ENCODE measurements at regions not wholly inside any gene's neighbourhood (a gene's known extent, or its start where the extent isn't known, plus 50 kb on each side); places are given as distances from the start of the nearest gene placed in this dataset.

GRCh38 chr7:81180573-81180972 is 261.7 kb upstream of the SEMA3C start:
- no peak for TF ChIP-seq CTCF (IDR thresholded peaks at IDR 0.05; ENCODE audit: low read depth, low read length, missing control alignments)
- no peak for DNase-seq (ENCODE audit: extremely low read depth, low read depth)
- H3K4me3 ChIP-seq (replicated peaks; ENCODE audit: low read depth, low read length), result no peak overlapping the region

- no peak overlapping the region for H3K4me3 ChIP-seq (replicated peaks; ENCODE audit: low read depth, low read length)
- DNase-seq (ENCODE audit: extremely low read depth, low read depth), result no peak
- no peak for TF ChIP-seq CTCF (IDR thresholded peaks at IDR 0.05; ENCODE audit: low read depth, low read length, missing control alignments)
These were observed 256.6 kb upstream of the SEMA3C start for GRCh38 chr7:81175275-81175940.

- no peak for DNase-seq (ENCODE audit: extremely low read depth, low read depth)
- no peak for TF ChIP-seq CTCF (IDR thresholded peaks at IDR 0.05; ENCODE audit: low read depth, low read length, missing control alignments)
- H3K4me3 ChIP-seq (replicated peaks; ENCODE audit: low read depth, low read length), result no peak overlapping the region
These were observed 255.0 kb upstream of the SEMA3C start for GRCh38 chr7:81173766-81174281.

GRCh38 chr7:81170291-81170690 is 251.4 kb upstream of the SEMA3C start:
- no peak for DNase-seq (ENCODE audit: extremely low read depth, low read depth)
- H3K4me3 ChIP-seq (replicated peaks; ENCODE audit: low read depth, low read length), result no peak overlapping the region
- TF ChIP-seq CTCF (IDR thresholded peaks at IDR 0.05; ENCODE audit: low read depth, low read length, missing control alignments), result no peak

- no peak for TF ChIP-seq CTCF (IDR thresholded peaks at IDR 0.05; ENCODE audit: low read depth, low read length, missing control alignments)
- DNase-seq (ENCODE audit: extremely low read depth, low read depth), result no peak
- no peak overlapping the region for H3K4me3 ChIP-seq (replicated peaks; ENCODE audit: low read depth, low read length)
These were observed 249.1 kb upstream of the SEMA3C start for GRCh38 chr7:81167934-81168333.

GRCh38 chr7:81165070-81165469 is 246.2 kb upstream of the SEMA3C start:
- no peak for DNase-seq (ENCODE audit: extremely low read depth, low read depth)
- no peak for TF ChIP-seq CTCF (IDR thresholded peaks at IDR 0.05; ENCODE audit: low read depth, low read length, missing control alignments)
- no peak overlapping the region for H3K4me3 ChIP-seq (replicated peaks; ENCODE audit: low read depth, low read length)

All from HFF-Myc (cell line).